GM21515 (cell line): ENCODE measurements at regions not wholly inside any gene's neighbourhood (a gene's known extent, or its start where the extent isn't known, plus 50 kb on each side); places are given as distances from the start of the nearest gene placed in this dataset.

Experiments used
- ATAC-seq: cut with Tn5 transposase; IDR thresholded peaks from one replicate; pipeline ENCODE4 v1.9.1; 2021; ENCODE audit not compliant: unreplicated experiment

- ATAC-seq: no peak
Observed at GRCh38 chr1:90412563-90412962, 304.5 kb downstream of the BARHL2 start.

DNA sequence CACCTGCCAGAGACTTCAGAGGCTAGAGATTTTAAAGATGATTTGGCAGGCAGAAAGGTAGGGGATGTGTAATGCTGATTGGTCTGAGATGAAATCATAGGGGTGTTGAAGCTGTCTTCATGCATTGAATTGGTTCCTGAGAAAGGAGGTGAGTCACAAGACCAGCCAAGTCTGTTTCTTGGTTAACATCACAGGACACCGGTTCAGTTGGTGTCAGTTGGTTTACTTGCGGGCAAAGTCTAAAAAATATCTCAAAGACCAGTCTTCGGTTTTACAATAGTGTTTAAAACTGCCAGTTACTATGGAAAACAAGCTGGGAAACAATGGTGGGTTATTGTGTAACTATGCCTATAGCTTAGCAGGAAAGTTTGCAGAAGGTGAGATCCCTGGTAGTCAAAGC is 305.9 kb downstream of the BARHL2 start:
- ATAC-seq: no peak

DNA sequence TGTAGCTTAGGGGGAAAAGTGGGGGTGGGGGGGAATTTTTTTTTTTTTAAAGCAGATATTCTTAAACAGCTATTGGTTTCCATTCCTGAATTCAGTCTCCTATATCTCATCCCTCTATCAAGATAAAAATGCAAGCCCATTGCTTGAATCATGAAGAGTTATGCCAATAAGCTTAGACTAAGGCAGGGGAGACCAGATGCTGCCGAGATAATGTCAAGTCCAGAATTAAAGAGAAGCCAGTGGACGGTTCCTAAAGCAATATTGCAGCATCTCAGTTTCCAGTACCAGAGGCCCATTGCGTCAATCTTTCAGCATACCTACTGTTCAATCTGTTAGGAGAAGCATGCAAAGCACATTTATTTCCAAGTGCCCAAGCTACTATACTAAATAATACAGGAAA is 309.4 kb downstream of the BARHL2 start:
- no peak for ATAC-seq

DNA sequence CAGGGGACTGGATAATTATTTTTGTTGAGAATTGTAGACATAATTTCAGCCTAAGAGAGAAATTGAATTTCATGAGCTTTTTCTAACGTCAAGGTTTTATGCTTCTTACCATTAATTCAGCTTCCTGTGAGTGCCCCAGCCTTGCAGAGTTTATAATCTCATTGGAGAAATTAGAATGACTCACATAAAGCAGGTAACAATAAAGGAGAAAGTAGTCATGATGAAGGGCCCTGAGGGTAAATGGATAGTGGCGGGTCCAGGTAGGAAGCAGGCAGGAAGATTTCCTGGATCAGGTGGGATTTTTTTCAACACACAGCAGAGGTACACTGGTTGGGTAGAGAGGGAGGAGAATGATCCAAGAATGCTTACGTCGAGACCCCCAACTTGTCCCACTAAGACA is 311.4 kb downstream of the BARHL2 start:
- ATAC-seq: no peak

- ATAC-seq: no peak
Observed at GRCh38 chr1:90402893-90403849, 313.9 kb downstream of the BARHL2 start.

GRCh38 chr1:90400131-90400530 is 317.0 kb downstream of the BARHL2 start:
- no peak for ATAC-seq

DNA sequence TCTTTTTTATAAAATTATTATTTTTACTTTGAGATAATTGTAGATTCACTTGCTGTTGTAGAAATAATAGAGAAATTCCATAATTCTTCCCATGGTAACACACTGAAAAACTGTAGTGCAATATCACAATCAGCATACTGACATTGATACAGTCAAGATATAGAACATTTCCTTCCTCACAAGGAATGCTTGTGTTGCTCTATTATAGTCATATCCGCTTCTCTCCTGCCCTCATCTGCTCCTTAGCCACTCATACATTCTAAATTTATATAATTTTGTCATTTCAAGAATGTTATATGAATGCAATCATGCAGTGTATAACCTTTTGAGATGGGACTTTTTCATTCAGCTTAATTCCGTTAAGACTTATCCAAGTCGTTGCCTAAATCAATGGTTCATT is 320.2 kb downstream of the BARHL2 start:
- no peak for ATAC-seq

DNA sequence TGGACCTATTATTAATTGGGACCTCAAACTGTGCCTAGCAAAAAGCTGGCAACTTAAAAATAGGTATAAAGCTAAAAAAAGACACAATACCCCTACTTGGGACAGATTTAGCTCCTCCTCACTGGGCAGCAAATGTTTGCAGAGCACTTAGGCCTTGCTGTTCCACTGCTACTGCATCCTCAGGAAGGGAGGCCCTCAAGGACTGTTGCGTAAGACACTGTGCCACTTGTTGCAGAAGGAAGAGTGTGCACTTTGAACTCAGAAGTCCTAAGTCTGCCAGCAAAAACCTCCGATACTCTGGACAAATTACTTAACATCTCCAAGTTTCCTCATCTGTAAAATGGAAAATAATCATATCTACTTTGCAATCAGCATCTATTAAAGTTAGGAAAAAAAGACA is 322.9 kb downstream of the BARHL2 start:
- no peak for ATAC-seq

GRCh38 chr1:90393025-90393424 is 324.1 kb downstream of the BARHL2 start:
- ATAC-seq: no peak

- no peak for ATAC-seq
Observed at GRCh38 chr1:90391126-90391525, 326.0 kb downstream of the BARHL2 start.

- no peak for ATAC-seq
Observed at GRCh38 chr1:90387805-90388204, 329.3 kb downstream of the BARHL2 start.

DNA sequence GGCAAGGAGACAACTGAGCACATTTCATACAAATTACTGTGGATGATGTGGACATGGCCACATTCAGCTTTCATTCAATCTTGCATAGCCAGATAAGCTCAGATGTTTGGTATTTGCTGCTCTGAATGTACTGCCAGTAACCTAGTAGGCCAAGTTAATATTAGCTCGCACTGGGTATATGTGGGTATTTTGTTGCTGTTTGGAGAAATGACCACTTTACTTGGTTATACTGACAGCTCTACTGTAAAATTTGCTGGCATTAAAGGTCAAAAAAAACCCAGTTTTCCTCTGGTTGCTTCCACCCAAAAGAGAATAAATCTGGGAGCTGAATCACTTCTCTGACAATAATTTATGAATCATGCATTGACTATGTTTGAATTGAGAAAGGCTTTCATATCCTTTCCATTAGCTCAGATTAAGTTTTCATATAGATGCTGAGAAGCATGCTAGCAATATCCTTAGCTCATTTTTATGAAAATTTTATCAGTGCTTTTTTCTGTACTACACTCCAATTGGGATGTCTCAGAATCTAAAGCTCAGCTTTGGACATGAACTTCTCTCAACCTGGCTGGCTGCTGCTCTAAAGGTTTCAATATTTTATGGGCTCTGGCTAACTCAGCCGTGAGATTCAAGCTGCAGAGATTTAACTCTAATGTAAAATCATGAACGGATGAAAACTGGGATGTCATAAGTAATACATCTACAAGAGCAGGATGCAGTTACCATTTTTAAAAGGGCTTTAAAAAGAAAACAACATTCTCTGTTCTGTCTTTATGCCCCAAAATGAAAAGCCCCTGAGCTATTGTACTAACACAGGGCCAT is 330.0 kb downstream of the BARHL2 start:
- ATAC-seq: no peak

- ATAC-seq: no peak
Observed at GRCh38 chr1:90384193-90384592, 332.9 kb downstream of the BARHL2 start.

- ATAC-seq: no peak
Observed at GRCh38 chr1:90382161-90382560, 334.9 kb downstream of the BARHL2 start.

GRCh38 chr1:90381598-90381997 is 335.5 kb downstream of the BARHL2 start:
- ATAC-seq: no peak

GRCh38 chr1:90371448-90371813 is 345.7 kb downstream of the BARHL2 start:
- ATAC-seq: no peak

GRCh38 chr1:90370686-90371447 is 346.2 kb downstream of the BARHL2 start:
- ATAC-seq: no peak

DNA sequence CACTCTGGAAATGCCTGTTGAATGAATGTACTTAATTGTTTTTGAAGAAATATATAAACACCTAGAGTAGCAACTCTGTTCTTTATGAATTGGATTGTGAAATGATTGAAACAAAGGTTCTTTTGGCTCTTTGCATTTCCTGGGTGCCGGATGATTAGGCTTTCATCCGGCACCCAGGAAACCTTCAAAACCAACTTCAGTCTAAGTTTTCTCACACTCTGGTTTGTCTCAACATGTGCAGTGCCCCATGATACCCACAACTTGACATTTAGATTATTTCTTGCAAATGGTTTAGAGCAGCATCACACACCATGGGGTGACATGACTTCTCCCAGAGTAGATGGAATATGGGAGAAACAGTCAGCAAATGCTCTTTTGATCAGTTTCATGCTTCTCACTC is 354.9 kb downstream of the BARHL2 start:
- ATAC-seq: no peak

DNA sequence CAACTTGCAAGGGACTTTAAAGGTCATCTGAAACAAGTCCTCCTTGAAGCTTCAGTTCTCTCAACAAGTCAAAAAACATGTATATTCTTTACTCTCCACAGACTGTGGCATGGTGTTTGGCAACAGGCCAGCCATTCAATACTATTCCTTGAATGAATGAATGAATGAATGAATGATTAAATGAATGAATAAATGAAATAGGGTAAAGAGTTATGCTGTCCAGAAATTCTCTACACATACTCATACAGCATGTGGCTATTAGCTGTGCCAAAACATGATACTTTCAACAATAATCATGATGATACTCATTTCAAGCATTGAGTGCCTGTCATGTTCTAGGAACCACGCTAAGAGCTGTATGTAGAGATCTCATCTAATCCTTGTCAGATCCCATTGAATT is 356.1 kb downstream of the BARHL2 start:
- ATAC-seq: no peak

- ATAC-seq: no peak
Observed at GRCh38 chr1:90359994-90360393, 357.1 kb downstream of the BARHL2 start.

- peak; percentile 41 for ATAC-seq
Observed at GRCh38 chr1:90358448-90358847, 358.7 kb downstream of the BARHL2 start.
